GM18907 (cell line): ENCODE measurements at regions not wholly inside any gene's neighbourhood (a gene's known extent, or its start where the extent isn't known, plus 50 kb on each side); places are given as distances from the start of the nearest gene placed in this dataset.
"Not testable (repeated sequence)": the region's sequence is repeated elsewhere in the genome, so short reads cannot be mapped to it uniquely, and the experiment has no call there.

ENCODE experiments used
- ATAC-seq: cut with Tn5 transposase; IDR thresholded peaks from one replicate; pipeline ENCODE4 v1.9.1; 2021; ENCODE audit warnings: mild to moderate bottlenecking, moderate library complexity; ENCODE audit not compliant: unreplicated experiment

GRCh38 chr4:162849937-162850336, 316.8 kb downstream of the NAF1 start:
- no peak for ATAC-seq

GRCh38 chr4:162847945-162848549, 318.6 kb downstream of the NAF1 start:
- ATAC-seq: peak; percentile 60

- no peak for ATAC-seq
Observed at GRCh38 chr4:162841753-162842152, 324.9 kb downstream of the NAF1 start.

- no peak for ATAC-seq
Observed at GRCh38 chr4:162839814-162840213, 326.9 kb downstream of the NAF1 start.

- ATAC-seq: no peak
Observed at GRCh38 chr4:162838671-162839070, 328.0 kb downstream of the NAF1 start.

GRCh38 chr4:162837679-162838078, 329.0 kb downstream of the NAF1 start:
- ATAC-seq: no peak

- no peak for ATAC-seq
Observed at GRCh38 chr4:162837241-162837640, 329.4 kb downstream of the NAF1 start.

GRCh38 chr4:162836773-162837172, 329.9 kb downstream of the NAF1 start:
- ATAC-seq: no peak

GRCh38 chr4:162836258-162836657, 330.4 kb downstream of the NAF1 start:
- ATAC-seq: not testable (repeated sequence)

GRCh38 chr4:162830899-162831298, 335.8 kb downstream of the NAF1 start:
- no peak for ATAC-seq

- ATAC-seq: not testable (repeated sequence)
Observed at GRCh38 chr4:162817374-162817773, 349.3 kb downstream of the NAF1 start.

- ATAC-seq: no peak
Observed at GRCh38 chr4:162804351-162804924, 362.3 kb downstream of the NAF1 start.

- peak; percentile 94 for ATAC-seq
Observed at GRCh38 chr4:162803378-162803777, 363.3 kb downstream of the NAF1 start.

GRCh38 chr4:162797108-162797507, 369.6 kb downstream of the NAF1 start:
- no peak for ATAC-seq

GRCh38 chr4:162793571-162793970, 373.1 kb downstream of the NAF1 start:
- no peak for ATAC-seq

- ATAC-seq: no peak
Observed at GRCh38 chr4:162793004-162793403, 373.7 kb downstream of the NAF1 start.

- no peak for ATAC-seq
Observed at GRCh38 chr4:162791226-162791625, 375.5 kb downstream of the NAF1 start.

- ATAC-seq: no peak
Observed at GRCh38 chr4:162787120-162787519, 379.6 kb downstream of the NAF1 start.

- ATAC-seq: no peak
Observed at GRCh38 chr4:162782778-162783525, 383.7 kb downstream of the NAF1 start.

- no peak for ATAC-seq
Observed at GRCh38 chr4:162782096-162782777, 384.5 kb downstream of the NAF1 start.

- ATAC-seq: no peak
Observed at GRCh38 chr4:162770761-162771490, 395.8 kb downstream of the NAF1 start.
